ENCODE measurements at regions not wholly inside any gene's neighbourhood (a gene's known extent, or its start where the extent isn't known, plus 50 kb on each side); places are given as distances from the start of the nearest gene placed in this dataset.
"Not testable (repeated sequence)": the region's sequence is repeated elsewhere in the genome, so short reads cannot be mapped to it uniquely, and the experiment has no call there.

DNA sequence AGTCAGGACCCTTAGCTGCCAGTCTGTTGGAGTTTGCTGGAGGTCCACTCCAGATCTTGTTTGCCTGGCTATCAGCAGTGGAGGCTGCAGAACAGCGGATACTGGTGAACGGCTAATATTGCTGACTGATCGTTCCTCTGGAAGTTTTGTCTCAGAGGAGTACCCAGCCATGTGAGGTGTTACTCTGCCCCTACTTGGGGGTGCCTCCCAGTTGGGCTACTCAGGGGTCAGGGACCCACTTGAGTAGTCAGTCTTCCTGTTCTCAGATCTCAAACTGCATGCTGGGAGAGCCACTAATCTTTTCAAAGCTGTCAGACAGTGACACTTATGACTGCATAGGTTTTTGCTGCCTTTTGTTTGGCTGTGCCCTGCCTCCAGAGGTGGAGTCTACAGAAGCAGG, 160.5 kb downstream of the OR4A47 start:
- intact Hi-C loops (cut with DNase I): not testable (repeated sequence)

DNA sequence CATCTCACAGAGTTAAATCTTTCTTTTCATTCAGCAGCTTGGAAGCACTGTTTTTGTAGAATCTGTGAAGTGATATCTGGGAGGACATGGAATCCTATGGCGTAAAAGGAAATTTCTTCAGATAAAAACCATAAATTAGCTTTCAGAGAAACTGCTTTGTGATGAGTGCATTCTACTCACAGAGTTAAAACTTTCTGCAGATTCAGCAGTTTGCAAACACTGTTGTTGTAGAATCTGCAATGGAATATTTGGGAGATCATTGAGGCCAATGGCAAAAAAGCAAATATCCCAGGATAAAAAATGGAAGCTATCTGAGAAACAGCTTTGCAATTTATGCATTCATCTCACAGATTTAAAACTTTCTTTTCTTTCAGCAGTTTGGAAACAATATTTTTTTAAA, 180.6 kb downstream of the OR4A47 start:
- Histone ChIP-seq H3K36me3 (replicated peaks in 1 of 2) (no peaks in the 10 kb centered on the region), H3K27me3 (no peaks in the 10 kb centered on the region), H3K4me1 (replicated peaks in 1 of 2) (no peaks in the 10 kb centered on the region), H3K9me3 (replicated peaks in 1 of 3) (peaks cover 0 to 3% (median 0%) of the 10 kb centered on the region in 3 donors), H3K27ac (no peak overlapping the region), H3K4me3 (no peak overlapping the region)
- no peak for TF ChIP-seq POLR2A (IDR thresholded peaks at IDR 0.05)
- TF ChIP-seq, protein P1, sequence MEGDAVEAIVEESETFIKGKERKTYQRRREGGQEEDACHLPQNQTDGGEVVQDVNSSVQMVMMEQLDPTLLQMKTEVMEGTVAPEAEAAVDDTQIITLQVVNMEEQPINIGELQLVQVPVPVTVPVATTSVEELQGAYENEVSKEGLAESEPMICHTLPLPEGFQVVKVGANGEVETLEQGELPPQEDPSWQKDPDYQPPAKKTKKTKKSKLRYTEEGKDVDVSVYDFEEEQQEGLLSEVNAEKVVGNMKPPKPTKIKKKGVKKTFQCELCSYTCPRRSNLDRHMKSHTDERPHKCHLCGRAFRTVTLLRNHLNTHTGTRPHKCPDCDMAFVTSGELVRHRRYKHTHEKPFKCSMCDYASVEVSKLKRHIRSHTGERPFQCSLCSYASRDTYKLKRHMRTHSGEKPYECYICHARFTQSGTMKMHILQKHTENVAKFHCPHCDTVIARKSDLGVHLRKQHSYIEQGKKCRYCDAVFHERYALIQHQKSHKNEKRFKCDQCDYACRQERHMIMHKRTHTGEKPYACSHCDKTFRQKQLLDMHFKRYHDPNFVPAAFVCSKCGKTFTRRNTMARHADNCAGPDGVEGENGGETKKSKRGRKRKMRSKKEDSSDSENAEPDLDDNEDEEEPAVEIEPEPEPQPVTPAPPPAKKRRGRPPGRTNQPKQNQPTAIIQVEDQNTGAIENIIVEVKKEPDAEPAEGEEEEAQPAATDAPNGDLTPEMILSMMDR (IDR thresholded peaks at IDR 0.05): no peak
- intact Hi-C loops (cut with DNase I): no loop called here
- DNase-seq: no peak
- 69 to 81% (median 76%) methylated on average over 1 of the region's 1 CpG for WGBS, 4 donors

More for the DNA sequence above, 160.5 kb downstream of the OR4A47 start:
- 87 to 100% (median 89%) methylated on average over 3 of the region's 3 CpGs for WGBS, 4 donors
- not testable (repeated sequence) for H3K9me3 ChIP-seq (replicated peaks in 1 of 3); H3K36me3 ChIP-seq (replicated peaks in 1 of 2); H3K4me3 ChIP-seq; H3K27me3 ChIP-seq; DNase-seq; H3K27ac ChIP-seq; H3K4me1 ChIP-seq (replicated peaks in 1 of 2)

DNA sequence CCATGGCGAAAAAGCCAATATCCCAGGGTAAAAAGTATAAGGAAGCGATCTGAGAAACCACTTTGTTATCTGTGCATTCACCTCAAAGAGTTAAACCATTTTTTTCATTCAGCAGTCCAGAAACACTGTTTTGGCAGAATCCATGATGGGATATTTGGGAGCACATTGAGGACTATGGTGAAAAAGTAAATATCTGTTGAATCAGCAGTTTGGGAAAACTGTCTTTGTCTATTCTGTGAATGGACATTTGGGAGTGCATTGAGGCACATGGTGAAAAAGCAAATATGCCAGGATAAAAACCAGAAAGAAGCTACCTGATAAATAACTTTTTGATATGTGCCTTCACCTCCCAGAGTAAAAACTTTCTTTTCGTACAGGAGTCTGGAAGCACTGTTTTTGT, 187.4 kb downstream of the OR4A47 start:
- TF ChIP-seq, protein P1 (IDR thresholded peaks at IDR 0.05): no peak
- 80 to 89% (median 86%) methylated on average over 3 of the region's 3 CpGs for WGBS, 4 donors
- Histone ChIP-seq H3K36me3 (replicated peaks in 1 of 2) (no peaks in the 10 kb centered on the region), H3K4me1 (replicated peaks in 1 of 2) (no peaks in the 10 kb centered on the region), H3K27ac (no peak overlapping the region), H3K9me3 (replicated peaks in 1 of 3) (peaks cover 0 to 8% (median 0%) of the 10 kb centered on the region in 3 donors), H3K27me3 (no peaks in the 10 kb centered on the region), H3K4me3 (no peak overlapping the region)
- DNase-seq: no peak
- intact Hi-C loops (cut with DNase I): no loop called here

DNA sequence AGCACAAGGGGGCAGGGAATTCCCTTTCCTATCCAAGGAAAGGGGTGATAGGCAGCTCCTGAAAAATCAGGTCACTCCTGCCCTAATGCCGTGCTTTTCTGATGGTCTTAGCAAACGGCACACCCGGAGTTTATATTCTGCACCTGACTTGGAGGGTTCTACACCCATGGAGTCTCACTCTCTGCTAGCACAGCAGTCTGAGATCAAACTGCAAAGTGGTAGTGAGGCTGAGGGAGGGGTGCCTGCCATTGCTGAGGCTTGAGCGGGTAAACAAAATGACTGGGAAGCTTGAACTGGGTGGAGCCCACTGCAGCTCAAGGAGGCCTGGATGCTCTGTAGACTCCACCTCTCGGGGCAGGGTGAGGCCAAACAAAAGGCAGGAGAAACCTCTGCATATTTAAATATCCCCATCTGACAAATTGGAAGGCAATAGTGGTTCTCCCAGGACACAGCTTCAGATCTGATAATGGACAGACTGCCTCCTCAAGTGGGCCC, 194.7 kb downstream of the OR4A47 start:
- no peaks in the 10 kb centered on the region for H3K9me3 ChIP-seq (replicated peaks in 1 of 3)
- intact Hi-C loops (cut with DNase I): no loop called here
- H3K4me3 ChIP-seq: no peak overlapping the region
- no peak for DNase-seq
- H3K4me1 ChIP-seq (replicated peaks in 1 of 2): no peaks in the 10 kb centered on the region
- H3K27me3 ChIP-seq: no peaks in the 10 kb centered on the region
- WGBS, 4 donors: 40 to 57% (median 47%) methylated on average over 2 to 5 of the region's 5 CpGs
- no peaks in the 10 kb centered on the region for H3K36me3 ChIP-seq (replicated peaks in 1 of 2)
- TF ChIP-seq POLR2A (IDR thresholded peaks at IDR 0.05): no peak
- TF ChIP-seq, protein P1 (IDR thresholded peaks at IDR 0.05): no peak
- H3K27ac ChIP-seq: no peak overlapping the region

DNA sequence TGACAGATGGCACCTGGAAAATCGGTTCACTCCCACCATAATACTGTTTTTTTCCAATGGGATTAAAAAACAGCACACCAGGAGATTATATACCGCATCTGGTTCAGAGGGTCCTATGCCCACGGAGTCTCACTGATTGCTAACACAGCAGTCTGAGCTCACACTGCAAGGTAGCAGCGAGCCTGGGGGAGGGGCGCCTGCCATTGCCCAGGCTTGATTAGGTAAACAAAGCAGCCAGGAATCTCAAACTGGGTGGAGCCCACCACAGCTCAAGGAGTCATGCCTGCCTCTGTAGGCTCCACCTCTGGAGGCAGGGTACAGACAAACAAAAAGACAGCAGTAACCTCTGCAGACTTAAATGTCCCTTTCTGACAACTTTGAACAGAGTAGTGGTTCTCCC, 240.9 kb downstream of the OR4A47 start:
- H3K9me3 ChIP-seq (replicated peaks in 1 of 3); H3K27ac ChIP-seq; H3K36me3 ChIP-seq (replicated peaks in 1 of 2); intact Hi-C loops (cut with DNase I); H3K27me3 ChIP-seq; H3K4me3 ChIP-seq; H3K4me1 ChIP-seq (replicated peaks in 1 of 2): not testable (repeated sequence)
- WGBS, 4 donors: 59 to 67% (median 64%) methylated on average over 5 of the region's 5 CpGs
- DNase-seq: peak in 1 of 7 donors; percentile 36

DNA sequence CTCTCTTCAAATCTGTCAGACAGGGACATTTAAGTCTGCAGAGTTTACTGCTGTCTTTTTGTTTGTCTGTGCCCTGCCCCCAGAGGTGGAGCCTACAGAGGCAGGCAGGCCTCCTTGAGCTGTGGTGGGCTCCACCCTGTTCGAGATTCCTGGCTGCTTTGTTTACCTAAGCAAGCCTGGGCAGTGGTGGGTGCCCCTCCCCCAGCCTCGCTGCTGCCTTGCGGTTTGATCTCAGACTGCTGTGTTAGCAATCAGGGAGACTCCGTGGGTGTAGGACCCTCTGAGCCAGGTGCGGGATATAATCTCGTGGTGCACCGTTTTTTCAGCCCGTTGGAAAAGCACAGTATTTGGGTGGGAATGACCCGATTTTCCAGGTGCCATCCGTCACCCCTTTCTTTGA, 233.6 kb downstream of the TRIM51G start:
- H3K36me3 ChIP-seq (replicated peaks in 1 of 2); H3K4me3 ChIP-seq; H3K27me3 ChIP-seq; intact Hi-C loops (cut with DNase I); H3K27ac ChIP-seq; H3K4me1 ChIP-seq (replicated peaks in 1 of 2); H3K9me3 ChIP-seq (replicated peaks in 1 of 3); DNase-seq: not testable (repeated sequence)
- WGBS, 4 donors: 75 to 84% (median 81%) methylated on average over 9 to 10 of the region's 10 CpGs

All from adrenal gland (tissue), 9 donors.